ENCODE measurements at regions not wholly inside any gene's neighbourhood (a gene's known extent, or its start where the extent isn't known, plus 50 kb on each side); places are given as distances from the start of the nearest gene placed in this dataset.

- DNase-seq (ENCODE audit: low read depth) = no peak
- H3K4me3 ChIP-seq (ENCODE audit: low read depth, low read length) = no peak overlapping the region
- TF ChIP-seq CTCF (conservative IDR thresholded peaks at IDR 0.05; ENCODE audit: low read depth, low read length) = no peak
Measured at GRCh38 chr9:103674271-103674670, 419.8 kb upstream of the SMC2 start.

- no peak for TF ChIP-seq CTCF (conservative IDR thresholded peaks at IDR 0.05; ENCODE audit: low read depth, low read length)
- no peak overlapping the region for H3K4me3 ChIP-seq (ENCODE audit: low read depth, low read length)
- no peak for DNase-seq (ENCODE audit: low read depth)
Measured at GRCh38 chr9:103680581-103680980, 413.5 kb upstream of the SMC2 start.

- no peak overlapping the region for H3K4me3 ChIP-seq (ENCODE audit: low read depth, low read length)
- no peak for DNase-seq (ENCODE audit: low read depth)
- no peak for TF ChIP-seq CTCF (conservative IDR thresholded peaks at IDR 0.05; ENCODE audit: low read depth, low read length)
Measured at GRCh38 chr9:103681435-103681834, 412.7 kb upstream of the SMC2 start.

- no peak for TF ChIP-seq CTCF (conservative IDR thresholded peaks at IDR 0.05; ENCODE audit: low read depth, low read length)
- no peak for DNase-seq (ENCODE audit: low read depth)
Measured at GRCh38 chr9:103700195-103700962, 393.7 kb upstream of the SMC2 start.

GRCh38 chr9:103702572-103702971, 391.5 kb upstream of the SMC2 start:
- TF ChIP-seq CTCF (conservative IDR thresholded peaks at IDR 0.05; ENCODE audit: low read depth, low read length) = no peak
- H3K4me3 ChIP-seq (ENCODE audit: low read depth, low read length) = no peak overlapping the region
- no peak for DNase-seq (ENCODE audit: low read depth)

More at GRCh38 chr9:103700195-103700962, 393.7 kb upstream of the SMC2 start:
- H3K4me3 ChIP-seq (ENCODE audit: low read depth, low read length) = no peak overlapping the region

- no peak overlapping the region for H3K4me3 ChIP-seq (ENCODE audit: low read depth, low read length)
- DNase-seq (ENCODE audit: low read depth) = no peak
- TF ChIP-seq CTCF (conservative IDR thresholded peaks at IDR 0.05; ENCODE audit: low read depth, low read length) = no peak
Measured at GRCh38 chr9:103707181-103707580, 386.9 kb upstream of the SMC2 start.

GRCh38 chr9:103709366-103709765, 384.7 kb upstream of the SMC2 start:
- TF ChIP-seq CTCF (conservative IDR thresholded peaks at IDR 0.05; ENCODE audit: low read depth, low read length) = no peak
- no peak for DNase-seq (ENCODE audit: low read depth)
- no peak overlapping the region for H3K4me3 ChIP-seq (ENCODE audit: low read depth, low read length)
